ENCODE measurements at regions not wholly inside any gene's neighbourhood (a gene's known extent, or its start where the extent isn't known, plus 50 kb on each side); places are given as distances from the start of the nearest gene placed in this dataset.

DNA sequence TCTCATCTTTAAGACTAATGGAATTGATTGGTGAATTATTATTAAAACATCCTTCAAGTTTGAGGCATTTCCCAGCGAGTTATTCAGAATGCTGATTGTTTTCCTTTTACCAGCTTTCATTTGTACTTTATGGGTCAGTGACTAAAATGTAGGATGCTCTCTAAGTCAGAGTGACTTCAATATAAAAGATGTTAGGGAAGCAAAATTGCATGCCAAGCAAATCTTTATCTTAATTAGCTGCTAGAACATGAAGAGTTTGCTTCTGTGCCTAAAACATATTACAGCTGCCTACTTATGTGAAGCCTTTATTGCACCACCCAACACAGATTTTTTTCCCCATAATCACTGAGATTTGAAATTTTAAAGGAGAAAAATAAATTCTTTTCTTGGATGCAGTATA is 79.8 kb upstream of the CYYR1 start:
- TF ChIP-seq EP300 (IDR thresholded peaks at IDR 0.05) (no peak), POLR2A (IDR thresholded peaks at IDR 0.05) (no peak)
- TF ChIP-seq, protein P1, sequence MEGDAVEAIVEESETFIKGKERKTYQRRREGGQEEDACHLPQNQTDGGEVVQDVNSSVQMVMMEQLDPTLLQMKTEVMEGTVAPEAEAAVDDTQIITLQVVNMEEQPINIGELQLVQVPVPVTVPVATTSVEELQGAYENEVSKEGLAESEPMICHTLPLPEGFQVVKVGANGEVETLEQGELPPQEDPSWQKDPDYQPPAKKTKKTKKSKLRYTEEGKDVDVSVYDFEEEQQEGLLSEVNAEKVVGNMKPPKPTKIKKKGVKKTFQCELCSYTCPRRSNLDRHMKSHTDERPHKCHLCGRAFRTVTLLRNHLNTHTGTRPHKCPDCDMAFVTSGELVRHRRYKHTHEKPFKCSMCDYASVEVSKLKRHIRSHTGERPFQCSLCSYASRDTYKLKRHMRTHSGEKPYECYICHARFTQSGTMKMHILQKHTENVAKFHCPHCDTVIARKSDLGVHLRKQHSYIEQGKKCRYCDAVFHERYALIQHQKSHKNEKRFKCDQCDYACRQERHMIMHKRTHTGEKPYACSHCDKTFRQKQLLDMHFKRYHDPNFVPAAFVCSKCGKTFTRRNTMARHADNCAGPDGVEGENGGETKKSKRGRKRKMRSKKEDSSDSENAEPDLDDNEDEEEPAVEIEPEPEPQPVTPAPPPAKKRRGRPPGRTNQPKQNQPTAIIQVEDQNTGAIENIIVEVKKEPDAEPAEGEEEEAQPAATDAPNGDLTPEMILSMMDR (IDR thresholded peaks at IDR 0.05), result no peak

All from stomach (tissue), 4 donors.